T-cell (primary cell): ENCODE measurements at regions not wholly inside any gene's neighbourhood (a gene's known extent, or its start where the extent isn't known, plus 50 kb on each side); places are given as distances from the start of the nearest gene placed in this dataset.

Experiments used
- ATAC-seq, 4 experiments: fragments of 200-7000 bp in 3 of 4; fragments of 150-1000 bp in 1 of 4; cut with Tn5 transposase; replicated peaks in 1 of 4; 1 replicate in 3 of 4; 2 replicates in 1 of 4; pipeline ENCODE4 v1.10.0; 2021; ENCODE audit warnings: moderate library complexity in 3 of 4, mild to moderate bottlenecking in 2 of 4, moderate number of reproducible peaks in 1 of 4
- CTCF ChIA-PET, 2 donors: fragments of 300-600 bp; sonication (Branson Sonifier 250); formaldehyde crosslinking; loops; one replicate each; lab custom pipeline; 2022; ENCODE audit warnings: antibody characterized with exemption in 2 of 2; lab: Charles Lee
- POLR2A ChIA-PET, 2 donors: fragments of 300-600 bp; sonication (Branson Sonifier 250); formaldehyde crosslinking; loops; one replicate each; lab custom pipeline; 2022; ENCODE audit warnings: antibody characterized with exemption in 2 of 2; lab: Charles Lee
- DNase-seq, 35 experiments: peaks; one replicate each; pipeline versions ENCODE4 v3.0.0 to v3.0.0-alpha.2; 2013 to 2023
- H3K27ac ChIP-seq: one replicate; pipeline ENCODE4 v1.5.1; 2013; ENCODE audit warnings: low read length
- H3K27me3 ChIP-seq, 2 experiments: replicated peaks in 1 of 2; 1 replicate in 1 of 2; 2 replicates in 1 of 2; pipeline versions ENCODE4 v1.6.1 to v1.7.0; 2013; ENCODE audit warnings: low read length in 1 of 2, mixed read lengths in 1 of 2; ENCODE audit not compliant: control insufficient read depth in 2 of 2, insufficient read depth in 2 of 2; ENCODE audit errors: extremely low read depth in 1 of 2
- H3K36me3 ChIP-seq, 2 donors: 1 replicate in 1 of 2; 2 replicates in 1 of 2; pipeline versions ENCODE4 v1.6.1 to v1.7.0; 2013; ENCODE audit warnings: low read length in 1 of 2; ENCODE audit not compliant: control insufficient read depth in 2 of 2, insufficient read depth in 1 of 2; ENCODE audit errors: extremely low read depth in 1 of 2
- H3K4me1 ChIP-seq, 2 experiments: 1 replicate in 1 of 2; 2 replicates in 1 of 2; pipeline versions ENCODE4 v1.6.1 to v1.7.0; 2013; ENCODE audit warnings: low read length in 2 of 2, mixed read lengths in 1 of 2; ENCODE audit not compliant: insufficient read depth in 2 of 2, control insufficient read depth in 1 of 2; ENCODE audit errors: extremely low read depth in 1 of 2
- H3K4me3 ChIP-seq, 2 donors: 1 replicate in 1 of 2; 2 replicates in 1 of 2; pipeline versions ENCODE4 v1.5.1 to v1.7.0; 2013; ENCODE audit warnings: mild to moderate bottlenecking in 2 of 2, low read length in 1 of 2, moderate library complexity in 1 of 2; ENCODE audit not compliant: control insufficient read depth in 1 of 2; ENCODE audit errors: extremely low read depth in 1 of 2
- H3K9me3 ChIP-seq: 2 replicates; pipeline ENCODE4 v1.7.0; 2013
- H3K27ac Mint-ChIP-seq, 2 donors: one replicate each; pipeline ENCODE4 v1.8.0; 2020 to 2021; ENCODE audit warnings: mild to moderate bottlenecking in 2 of 2, mixed read lengths in 2 of 2
- H3K27me3 Mint-ChIP-seq, 2 donors: one replicate each; pipeline ENCODE4 v1.8.0; 2021 to 2022; ENCODE audit warnings: mixed read lengths in 2 of 2
- H3K36me3 Mint-ChIP-seq: one replicate; pipeline ENCODE4 v1.8.0; 2021; ENCODE audit warnings: mixed read lengths
- H3K4me1 Mint-ChIP-seq, 3 donors: one replicate each; pipeline ENCODE4 v1.8.0; 2020 to 2022; ENCODE audit warnings: mixed read lengths in 3 of 3, mild to moderate bottlenecking in 1 of 3
- H3K4me3 Mint-ChIP-seq, 3 donors: one replicate each; pipeline ENCODE4 v1.8.0; 2020 to 2022; ENCODE audit warnings: mild to moderate bottlenecking in 3 of 3, mixed read lengths in 3 of 3, moderate library complexity in 3 of 3
- H3K9me3 Mint-ChIP-seq, 3 donors: one replicate each; pipeline ENCODE4 v1.8.0; 2020 to 2022; ENCODE audit warnings: mixed read lengths in 3 of 3
- WGBS: methylation state at CpG from one replicate; pipeline ENCODE4 v1.1.5; 2013; ENCODE audit warnings: missing lambda C conversion rate; ENCODE audit not compliant: insufficient coverage; 5-methylcytosine and 5-hydroxymethylcytosine counted together

GRCh38 chr2:47297767-47298425 lies 71.2 kb upstream of the EPCAM start:
- Mint-ChIP-seq H3K4me1 (peaks cover 13 to 14% (median 14%) of the 10 kb centered on the region in 3 donors), H3K36me3 (no peaks in the 10 kb centered on the region), H3K27ac (no peak overlapping the region), H3K27me3 (peaks cover 4 to 17% of the 10 kb centered on the region in 2 donors), H3K4me3 (no peak overlapping the region), H3K9me3 (no peaks in the 10 kb centered on the region)
- ChIA-PET POLR2A (no interaction called here), CTCF (no interaction called here)
- ATAC-seq = no peak
- H3K9me3 ChIP-seq = no peaks in the 10 kb centered on the region
- peaks cover 0 to 5% of the 10 kb centered on the region in 2 experiments for H3K27me3 ChIP-seq
- DNase-seq = no peak
- H3K4me1 ChIP-seq = peaks cover 5 to 9% of the 10 kb centered on the region in 2 experiments
- H3K4me3 ChIP-seq = no peak overlapping the region
- no peak overlapping the region for H3K27ac ChIP-seq
- H3K36me3 ChIP-seq = no peaks in the 10 kb centered on the region
- WGBS = 100% methylated on average over 1 of the region's 7 CpGs

GRCh38 chr2:47295981-47296635 lies 73.0 kb upstream of the EPCAM start:
- H3K4me1 ChIP-seq = peaks cover 4 to 6% of the 10 kb centered on the region in 2 experiments
- H3K36me3 Mint-ChIP-seq = no peaks in the 10 kb centered on the region
- no peak overlapping the region for H3K4me3 Mint-ChIP-seq
- WGBS = 73% methylated on average over 1 of the region's 5 CpGs
- H3K27me3 ChIP-seq = peaks cover 0 to 5% of the 10 kb centered on the region in 2 experiments
- POLR2A ChIA-PET = no interaction called here
- CTCF ChIA-PET = no interaction called here
- no peak for ATAC-seq
- peaks cover 11% of the 10 kb centered on the region in 3 donors for H3K4me1 Mint-ChIP-seq
- H3K9me3 Mint-ChIP-seq = no peaks in the 10 kb centered on the region
- H3K27ac ChIP-seq = no peak overlapping the region
- no peak for DNase-seq
- H3K27me3 Mint-ChIP-seq = peaks cover 0 to 9% of the 10 kb centered on the region in 2 donors
- no peaks in the 10 kb centered on the region for H3K36me3 ChIP-seq
- no peak overlapping the region for H3K4me3 ChIP-seq
- H3K27ac Mint-ChIP-seq = no peak overlapping the region
- no peaks in the 10 kb centered on the region for H3K9me3 ChIP-seq

GRCh38 chr2:47295131-47295980 lies 73.8 kb upstream of the EPCAM start:
- WGBS = 50% methylated on average over 1 of the region's 3 CpGs
- no peak overlapping the region for H3K4me3 ChIP-seq
- no peaks in the 10 kb centered on the region for H3K36me3 ChIP-seq
- no peaks in the 10 kb centered on the region for H3K36me3 Mint-ChIP-seq
- peaks cover 0 to 6% of the 10 kb centered on the region in 2 donors for H3K27me3 Mint-ChIP-seq
- H3K9me3 Mint-ChIP-seq = no peaks in the 10 kb centered on the region
- H3K4me1 ChIP-seq = no peaks in the 10 kb centered on the region
- H3K27ac Mint-ChIP-seq = no peak overlapping the region
- no peaks in the 10 kb centered on the region for H3K9me3 ChIP-seq
- ChIA-PET CTCF (no interaction called here), POLR2A (no interaction called here)
- H3K4me1 Mint-ChIP-seq = peaks cover 3 to 4% (median 3%) of the 10 kb centered on the region in 3 donors
- no peak overlapping the region for H3K27ac ChIP-seq
- no peak overlapping the region for H3K4me3 Mint-ChIP-seq
- H3K27me3 ChIP-seq = peaks cover 0 to 5% of the 10 kb centered on the region in 2 experiments
- no peak for ATAC-seq
- DNase-seq = no peak

- Histone ChIP-seq H3K4me3 (no peak overlapping the region), H3K27me3 (peaks cover 0 to 7% of the 10 kb centered on the region in 2 experiments), H3K9me3 (no peaks in the 10 kb centered on the region), H3K36me3 (no peaks in the 10 kb centered on the region), H3K4me1 (no peaks in the 10 kb centered on the region), H3K27ac (no peak overlapping the region)
- Mint-ChIP-seq H3K36me3 (no peaks in the 10 kb centered on the region), H3K9me3 (no peaks in the 10 kb centered on the region), H3K4me3 (no peak overlapping the region), H3K27me3 (peaks cover 0 to 6% of the 10 kb centered on the region in 2 donors), H3K4me1 (no peaks in the 10 kb centered on the region), H3K27ac (no peak overlapping the region)
- ATAC-seq (no peak), DNase-seq (no peak)
- ChIA-PET CTCF (no interaction called here), POLR2A (no interaction called here)
- WGBS = 95% methylated on average over 3 of the region's 6 CpGs
Observed at GRCh38 chr2:47293976-47294375, 75.1 kb upstream of the EPCAM start.

GRCh38 chr2:47288864-47289263 lies 80.2 kb upstream of the EPCAM start:
- no peaks in the 10 kb centered on the region for H3K36me3 Mint-ChIP-seq
- DNase-seq (no peak), ATAC-seq (no peak)
- H3K4me3 ChIP-seq = no peak overlapping the region
- H3K4me3 Mint-ChIP-seq = no peak overlapping the region
- peaks cover 0 to 7% of the 10 kb centered on the region in 2 experiments for H3K27me3 ChIP-seq
- ChIA-PET CTCF (interaction anchor here in 1 of 2 donors (0.6 kb wide), 1 partner anchor 203 kb away, joined by 7 read pairs; no protein-coding TSS in a partner anchor), POLR2A (no interaction called here)
- peaks cover 0 to 1% of the 10 kb centered on the region in 2 donors for H3K27me3 Mint-ChIP-seq
- H3K4me1 Mint-ChIP-seq = no peaks in the 10 kb centered on the region
- no CpG with 5 or more reads among the region's 1 CpG for WGBS
- H3K9me3 Mint-ChIP-seq = no peaks in the 10 kb centered on the region
- H3K9me3 ChIP-seq = no peaks in the 10 kb centered on the region
- H3K4me1 ChIP-seq = no peaks in the 10 kb centered on the region
- no peaks in the 10 kb centered on the region for H3K36me3 ChIP-seq
- H3K27ac ChIP-seq = no peak overlapping the region
- no peak overlapping the region for H3K27ac Mint-ChIP-seq

- ATAC-seq (no peak), DNase-seq (no peak)
- H3K27me3 Mint-ChIP-seq = peaks cover 0 to 2% of the 10 kb centered on the region in 2 donors
- POLR2A ChIA-PET = no interaction called here
- no peak overlapping the region for H3K27ac Mint-ChIP-seq
- Histone ChIP-seq H3K4me1 (no peaks in the 10 kb centered on the region), H3K27ac (no peak overlapping the region), H3K36me3 (no peaks in the 10 kb centered on the region), H3K27me3 (peaks cover 0 to 5% of the 10 kb centered on the region in 2 experiments), H3K9me3 (no peaks in the 10 kb centered on the region), H3K4me3 (no peak overlapping the region)
- H3K4me1 Mint-ChIP-seq = no peaks in the 10 kb centered on the region
- CTCF ChIA-PET = interaction anchor here in 1 of 2 donors (1.6 kb wide), 1 partner anchor 10 kb away, joined by 5 read pairs; no protein-coding TSS in a partner anchor
- no peaks in the 10 kb centered on the region for H3K9me3 Mint-ChIP-seq
- 81% methylated on average over 5 of the region's 7 CpGs for WGBS
- H3K36me3 Mint-ChIP-seq = no peaks in the 10 kb centered on the region
- H3K4me3 Mint-ChIP-seq = no peak overlapping the region
Observed at GRCh38 chr2:47283659-47284058, 85.5 kb upstream of the EPCAM start.
